GM19452 (cell line): ENCODE measurements at regions not wholly inside any gene's neighbourhood (a gene's known extent, or its start where the extent isn't known, plus 50 kb on each side); places are given as distances from the start of the nearest gene placed in this dataset.
"Not testable (repeated sequence)": the region's sequence is repeated elsewhere in the genome, so short reads cannot be mapped to it uniquely, and the experiment has no call there.

Source experiments
- ATAC-seq: cut with Tn5 transposase; IDR thresholded peaks from one replicate; pipeline ENCODE4 v1.9.1; 2021; ENCODE audit not compliant: unreplicated experiment

GRCh38 chr3:30480587-30480986 is 125.8 kb upstream of the TGFBR2 start:
- no peak for ATAC-seq

- ATAC-seq: no peak
Measured at GRCh38 chr3:30481241-30481640, 125.2 kb upstream of the TGFBR2 start.

GRCh38 chr3:30484229-30484628 is 122.2 kb upstream of the TGFBR2 start:
- ATAC-seq: not testable (repeated sequence)

- ATAC-seq: no peak
Measured at GRCh38 chr3:30486368-30486767, 120.0 kb upstream of the TGFBR2 start.

GRCh38 chr3:30488070-30488756 is 118.2 kb upstream of the TGFBR2 start:
- no peak for ATAC-seq

GRCh38 chr3:30492322-30493192 is 113.8 kb upstream of the TGFBR2 start:
- no peak for ATAC-seq

- ATAC-seq: no peak
Measured at GRCh38 chr3:30493911-30494311, 112.5 kb upstream of the TGFBR2 start.

- ATAC-seq: no peak
Measured at GRCh38 chr3:30495172-30496065, 111.0 kb upstream of the TGFBR2 start.

- no peak for ATAC-seq
Measured at GRCh38 chr3:30496066-30496966, 110.1 kb upstream of the TGFBR2 start.

GRCh38 chr3:30498587-30498967 is 107.8 kb upstream of the TGFBR2 start:
- no peak for ATAC-seq

GRCh38 chr3:30500666-30501399 is 105.6 kb upstream of the TGFBR2 start:
- peak; percentile 94 for ATAC-seq

- ATAC-seq: no peak
Measured at GRCh38 chr3:30501526-30501925, 104.9 kb upstream of the TGFBR2 start.

- ATAC-seq: no peak
Measured at GRCh38 chr3:30502051-30502741, 104.2 kb upstream of the TGFBR2 start.

- ATAC-seq: peak; percentile 47
Measured at GRCh38 chr3:30502742-30503073, 103.7 kb upstream of the TGFBR2 start.

- no peak for ATAC-seq
Measured at GRCh38 chr3:30503446-30503845, 103.0 kb upstream of the TGFBR2 start.

- ATAC-seq: no peak
Measured at GRCh38 chr3:30504939-30505338, 101.5 kb upstream of the TGFBR2 start.

- ATAC-seq: no peak
Measured at GRCh38 chr3:30505866-30506520, 100.4 kb upstream of the TGFBR2 start.

GRCh38 chr3:30508339-30508738 is 98.1 kb upstream of the TGFBR2 start:
- ATAC-seq: no peak

GRCh38 chr3:30510596-30510995 is 95.8 kb upstream of the TGFBR2 start:
- no peak for ATAC-seq
